Upper lobe of left lung (tissue), 4 donors: ENCODE measurements at regions not wholly inside any gene's neighbourhood (a gene's known extent, or its start where the extent isn't known, plus 50 kb on each side); places are given as distances from the start of the nearest gene placed in this dataset.

ENCODE experiments used
- POLR2A ChIP-seq, 4 donors: fragments of 450-650 bp; IDR thresholded peaks; one replicate each; pipeline ENCODE4 v1.5.1; 2016 to 2017; ENCODE audit warnings: antibody characterized with exemption in 4 of 4, mild to moderate bottlenecking in 2 of 4
- POLR2AphosphoS5 ChIP-seq, 2 donors: sonication (generic); formaldehyde crosslinking; IDR thresholded peaks; one replicate each; pipeline ENCODE4 v1.5.1; 2017; ENCODE audit warnings: antibody characterized with exemption in 2 of 2
- TF ChIP-seq, protein P1 (sequence below), 6 experiments: fragments of 450-650 bp in 4 of 6; fragments of 200-600 bp in 2 of 6; sonication (generic) in 2 of 6; IDR thresholded peaks; one replicate each; pipeline ENCODE4 v1.5.1; 2016 to 2019; ENCODE audit warnings: antibody characterized with exemption in 6 of 6

- TF ChIP-seq, protein P1, sequence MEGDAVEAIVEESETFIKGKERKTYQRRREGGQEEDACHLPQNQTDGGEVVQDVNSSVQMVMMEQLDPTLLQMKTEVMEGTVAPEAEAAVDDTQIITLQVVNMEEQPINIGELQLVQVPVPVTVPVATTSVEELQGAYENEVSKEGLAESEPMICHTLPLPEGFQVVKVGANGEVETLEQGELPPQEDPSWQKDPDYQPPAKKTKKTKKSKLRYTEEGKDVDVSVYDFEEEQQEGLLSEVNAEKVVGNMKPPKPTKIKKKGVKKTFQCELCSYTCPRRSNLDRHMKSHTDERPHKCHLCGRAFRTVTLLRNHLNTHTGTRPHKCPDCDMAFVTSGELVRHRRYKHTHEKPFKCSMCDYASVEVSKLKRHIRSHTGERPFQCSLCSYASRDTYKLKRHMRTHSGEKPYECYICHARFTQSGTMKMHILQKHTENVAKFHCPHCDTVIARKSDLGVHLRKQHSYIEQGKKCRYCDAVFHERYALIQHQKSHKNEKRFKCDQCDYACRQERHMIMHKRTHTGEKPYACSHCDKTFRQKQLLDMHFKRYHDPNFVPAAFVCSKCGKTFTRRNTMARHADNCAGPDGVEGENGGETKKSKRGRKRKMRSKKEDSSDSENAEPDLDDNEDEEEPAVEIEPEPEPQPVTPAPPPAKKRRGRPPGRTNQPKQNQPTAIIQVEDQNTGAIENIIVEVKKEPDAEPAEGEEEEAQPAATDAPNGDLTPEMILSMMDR (IDR thresholded peaks at IDR 0.05): no peak
- no peak for TF ChIP-seq POLR2AphosphoS5 (IDR thresholded peaks at IDR 0.05)
- TF ChIP-seq POLR2A (IDR thresholded peaks at IDR 0.05): no peak
These were observed 151.9 kb upstream of the CWC22 start for GRCh38 chr2:180158961-180159360.
